ENCODE measurements at regions not wholly inside any gene's neighbourhood (a gene's known extent, or its start where the extent isn't known, plus 50 kb on each side); places are given as distances from the start of the nearest gene placed in this dataset.
"Not testable (repeated sequence)": the region's sequence is repeated elsewhere in the genome, so short reads cannot be mapped to it uniquely, and the experiment has no call there.

- H3K36me3 ChIP-seq (ENCODE audit: control insufficient read depth in 2 of 3, insufficient read depth in 3 of 3, low read length in 3 of 3) = no peaks in the 10 kb centered on the region
- DNase-seq (no peak), ATAC-seq (no peak)
- Mint-ChIP-seq H3K27me3 (peaks cover 0 to 12% (median 5%) of the 10 kb centered on the region in 5 donors), H3K4me3 (peak overlapping the region in 1 of 10 donors; percentile 18), H3K9me3 (peaks cover 0 to 8% (median 0%) of the 10 kb centered on the region in 11 donors), H3K27ac (no peak overlapping the region), H3K4me1 (peaks cover 0 to 5% (median 0%) of the 10 kb centered on the region in 7 donors), H3K36me3 (no peaks in the 10 kb centered on the region)
- no peak overlapping the region for H3K4me3 ChIP-seq (ENCODE audit: low read length)
- CTCF ChIA-PET = no interaction called here
- intact Hi-C loops (cut with micrococcal nuclease) = no loop called here
- H3K9me3 ChIP-seq (ENCODE audit: control insufficient read depth in 2 of 3, low read length in 3 of 3) = no peaks in the 10 kb centered on the region
- POLR2A ChIA-PET = no interaction called here
- H3K27me3 ChIP-seq (ENCODE audit: control insufficient read depth in 2 of 2, insufficient read depth in 2 of 2, low read length in 2 of 2) = no peaks in the 10 kb centered on the region
- H3K27ac ChIP-seq (ENCODE audit: low read depth, low read length) = no peak overlapping the region
- no peaks in the 10 kb centered on the region for H3K4me1 ChIP-seq (ENCODE audit: control insufficient read depth in 2 of 2, insufficient read depth in 2 of 2, low read length in 2 of 2)
Measured at GRCh38 chr6:9025796-9026394, 590.5 kb upstream of the SLC35B3 start.

DNA sequence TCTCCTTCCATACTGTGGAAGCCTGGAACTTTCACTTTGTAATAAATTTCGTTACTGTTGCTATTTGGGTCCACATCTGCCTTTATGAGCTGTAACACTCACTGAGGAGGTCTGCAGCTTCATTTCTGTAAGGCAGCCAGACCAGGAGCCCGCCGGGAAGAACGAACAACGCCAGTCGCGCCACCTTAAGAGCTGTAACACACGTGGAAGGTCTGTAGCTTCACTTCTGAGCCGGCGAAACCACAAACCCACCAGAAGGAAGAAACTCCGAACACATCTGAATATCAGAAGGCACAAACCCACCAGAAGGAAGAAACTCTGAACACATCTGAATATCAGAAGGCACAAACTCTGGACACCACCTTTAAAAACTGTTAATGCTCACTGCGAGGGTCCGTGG, 589.9 kb upstream of the SLC35B3 start:
- no peak for DNase-seq
- ATAC-seq = no peak
- no peaks in the 10 kb centered on the region for H3K36me3 Mint-ChIP-seq
- Histone ChIP-seq H3K27ac (ENCODE audit: low read depth, low read length) (no peak overlapping the region), H3K4me1 (ENCODE audit: control insufficient read depth in 2 of 2, insufficient read depth in 2 of 2, low read length in 2 of 2) (no peaks in the 10 kb centered on the region), H3K36me3 (ENCODE audit: control insufficient read depth in 2 of 3, insufficient read depth in 3 of 3, low read length in 3 of 3) (no peaks in the 10 kb centered on the region), H3K27me3 (ENCODE audit: control insufficient read depth in 2 of 2, insufficient read depth in 2 of 2, low read length in 2 of 2) (no peaks in the 10 kb centered on the region), H3K4me3 (ENCODE audit: low read length) (no peak overlapping the region), H3K9me3 (ENCODE audit: control insufficient read depth in 2 of 3, low read length in 3 of 3) (no peaks in the 10 kb centered on the region)
- ChIA-PET POLR2A (no interaction called here), CTCF (no interaction called here)
- H3K4me3 Mint-ChIP-seq = peak overlapping the region in 7 of 10 donors; percentile 23 to 77 (median 63)
- intact Hi-C loops (cut with micrococcal nuclease) = no loop called here
- peaks cover 0 to 12% (median 5%) of the 10 kb centered on the region in 5 donors for H3K27me3 Mint-ChIP-seq
- H3K27ac Mint-ChIP-seq = no peak overlapping the region
- peaks cover 0 to 5% (median 0%) of the 10 kb centered on the region in 7 donors for H3K4me1 Mint-ChIP-seq
- peaks cover 0 to 8% (median 0%) of the 10 kb centered on the region in 11 donors for H3K9me3 Mint-ChIP-seq

- H3K27ac Mint-ChIP-seq; POLR2A ChIA-PET; CTCF ChIA-PET; H3K9me3 ChIP-seq (ENCODE audit: control insufficient read depth in 2 of 3, low read length in 3 of 3); DNase-seq; H3K4me3 ChIP-seq (ENCODE audit: low read length); H3K36me3 Mint-ChIP-seq; H3K4me1 Mint-ChIP-seq; ATAC-seq; intact Hi-C loops (cut with micrococcal nuclease); H3K4me1 ChIP-seq (ENCODE audit: control insufficient read depth in 2 of 2, insufficient read depth in 2 of 2, low read length in 2 of 2); H3K9me3 Mint-ChIP-seq; H3K4me3 Mint-ChIP-seq; H3K27me3 ChIP-seq (ENCODE audit: control insufficient read depth in 2 of 2, insufficient read depth in 2 of 2, low read length in 2 of 2); H3K27ac ChIP-seq (ENCODE audit: low read depth, low read length); H3K36me3 ChIP-seq (ENCODE audit: control insufficient read depth in 2 of 3, insufficient read depth in 3 of 3, low read length in 3 of 3): not testable (repeated sequence)
- H3K27me3 Mint-ChIP-seq = peaks cover 0 to 12% (median 5%) of the 10 kb centered on the region in 5 donors
Measured at GRCh38 chr6:9024246-9024645, 588.9 kb upstream of the SLC35B3 start.

- no peaks in the 10 kb centered on the region for H3K36me3 ChIP-seq (ENCODE audit: control insufficient read depth in 2 of 3, insufficient read depth in 3 of 3, low read length in 3 of 3)
- H3K4me3 ChIP-seq (ENCODE audit: low read length) = no peak overlapping the region
- Mint-ChIP-seq H3K4me3 (no peak overlapping the region), H3K27me3 (no peaks in the 10 kb centered on the region), H3K36me3 (no peaks in the 10 kb centered on the region), H3K27ac (no peak overlapping the region), H3K9me3 (peaks cover 0 to 4% (median 0%) of the 10 kb centered on the region in 11 donors), H3K4me1 (peaks cover 0 to 1% (median 0%) of the 10 kb centered on the region in 7 donors)
- ATAC-seq (no peak), DNase-seq (no peak)
- H3K27ac ChIP-seq (ENCODE audit: low read depth, low read length) = no peak overlapping the region
- ChIA-PET POLR2A (no interaction called here), CTCF (no interaction called here)
- no peaks in the 10 kb centered on the region for H3K27me3 ChIP-seq (ENCODE audit: control insufficient read depth in 2 of 2, insufficient read depth in 2 of 2, low read length in 2 of 2)
- H3K9me3 ChIP-seq (ENCODE audit: control insufficient read depth in 2 of 3, low read length in 3 of 3) = no peaks in the 10 kb centered on the region
- H3K4me1 ChIP-seq (ENCODE audit: control insufficient read depth in 2 of 2, insufficient read depth in 2 of 2, low read length in 2 of 2) = no peaks in the 10 kb centered on the region
- intact Hi-C loops (cut with micrococcal nuclease) = no loop called here
Measured at GRCh38 chr6:9020001-9020400, 584.7 kb upstream of the SLC35B3 start.

DNA sequence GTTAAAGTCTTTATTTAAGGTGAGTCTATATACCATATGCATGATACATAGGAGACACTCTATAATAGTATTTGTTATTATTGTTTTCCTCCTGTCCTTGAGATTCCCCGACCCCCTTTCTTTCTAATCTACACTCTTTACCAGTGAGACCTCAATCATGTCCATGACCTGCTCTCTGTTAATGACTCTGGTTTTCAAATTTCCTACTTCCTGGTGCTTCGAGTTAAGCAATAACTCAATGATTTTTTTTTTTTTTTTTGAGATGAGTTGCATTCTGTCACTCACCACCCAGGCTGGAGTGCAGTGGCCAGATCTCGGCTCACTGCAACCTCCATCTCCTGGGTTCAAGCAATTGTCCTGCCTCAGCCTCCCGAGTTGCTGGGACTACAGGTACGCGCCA, 574.6 kb upstream of the SLC35B3 start:
- no peak overlapping the region for H3K27ac Mint-ChIP-seq
- no peak for ATAC-seq
- DNase-seq = no peak
- H3K4me1 Mint-ChIP-seq = no peaks in the 10 kb centered on the region
- peaks cover 0 to 8% (median 0%) of the 10 kb centered on the region in 11 donors for H3K9me3 Mint-ChIP-seq
- intact Hi-C loops (cut with micrococcal nuclease) = no loop called here
- POLR2A ChIA-PET = no interaction called here
- H3K27ac ChIP-seq (ENCODE audit: low read depth, low read length) = no peak overlapping the region
- no peaks in the 10 kb centered on the region for H3K4me1 ChIP-seq (ENCODE audit: control insufficient read depth in 2 of 2, insufficient read depth in 2 of 2, low read length in 2 of 2)
- CTCF ChIA-PET = no interaction called here
- peaks cover 0 to 12% (median 6%) of the 10 kb centered on the region in 5 donors for H3K27me3 Mint-ChIP-seq
- no peaks in the 10 kb centered on the region for H3K27me3 ChIP-seq (ENCODE audit: control insufficient read depth in 2 of 2, insufficient read depth in 2 of 2, low read length in 2 of 2)
- no peak overlapping the region for H3K4me3 ChIP-seq (ENCODE audit: low read length)
- peaks cover 0 to 4% (median 0%) of the 10 kb centered on the region in 5 donors for H3K36me3 Mint-ChIP-seq
- H3K36me3 ChIP-seq (ENCODE audit: control insufficient read depth in 2 of 3, insufficient read depth in 3 of 3, low read length in 3 of 3) = no peaks in the 10 kb centered on the region
- H3K4me3 Mint-ChIP-seq = no peak overlapping the region
- H3K9me3 ChIP-seq (ENCODE audit: control insufficient read depth in 2 of 3, low read length in 3 of 3) = no peaks in the 10 kb centered on the region

GRCh38 chr6:9007027-9007426, 571.7 kb upstream of the SLC35B3 start:
- no peak for ATAC-seq
- CTCF ChIA-PET = no interaction called here
- no peak overlapping the region for H3K4me3 ChIP-seq (ENCODE audit: low read length)
- no peak overlapping the region for H3K27ac ChIP-seq (ENCODE audit: low read depth, low read length)
- POLR2A ChIA-PET = no interaction called here
- H3K9me3 ChIP-seq (ENCODE audit: control insufficient read depth in 2 of 3, low read length in 3 of 3) = no peaks in the 10 kb centered on the region
- Mint-ChIP-seq H3K27ac (no peak overlapping the region), H3K9me3 (peaks cover 0 to 7% (median 0%) of the 10 kb centered on the region in 11 donors), H3K4me1 (no peaks in the 10 kb centered on the region), H3K36me3 (peaks cover 0 to 4% (median 0%) of the 10 kb centered on the region in 5 donors), H3K27me3 (peaks cover 0 to 12% (median 3%) of the 10 kb centered on the region in 5 donors), H3K4me3 (no peak overlapping the region)
- intact Hi-C loops (cut with micrococcal nuclease) = no loop called here
- H3K4me1 ChIP-seq (ENCODE audit: control insufficient read depth in 2 of 2, insufficient read depth in 2 of 2, low read length in 2 of 2) = no peaks in the 10 kb centered on the region
- no peak for DNase-seq
- no peaks in the 10 kb centered on the region for H3K27me3 ChIP-seq (ENCODE audit: control insufficient read depth in 2 of 2, insufficient read depth in 2 of 2, low read length in 2 of 2)
- no peaks in the 10 kb centered on the region for H3K36me3 ChIP-seq (ENCODE audit: control insufficient read depth in 2 of 3, insufficient read depth in 3 of 3, low read length in 3 of 3)

DNA sequence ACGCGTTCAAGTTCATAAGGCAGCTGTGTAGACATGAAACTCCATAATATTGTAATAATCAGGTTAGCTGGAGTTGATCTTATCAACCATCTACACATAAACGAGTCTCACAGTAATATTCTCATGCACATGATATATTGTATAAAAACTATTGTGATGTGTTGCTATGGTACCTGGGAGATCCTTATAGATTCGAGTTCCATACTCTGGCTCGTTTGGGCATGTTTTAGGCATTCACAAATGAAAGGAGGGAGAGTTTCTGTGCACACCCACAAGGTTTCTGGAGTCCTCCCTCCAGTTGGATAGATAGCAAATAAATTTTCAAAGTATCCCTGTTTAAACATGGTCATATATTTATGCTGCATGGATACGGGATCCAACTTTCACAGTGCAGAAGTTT, 567.5 kb upstream of the SLC35B3 start:
- H3K9me3 Mint-ChIP-seq = peaks cover 0 to 5% (median 0%) of the 10 kb centered on the region in 11 donors
- CTCF ChIA-PET = no interaction called here

More for the DNA sequence above, 567.5 kb upstream of the SLC35B3 start:
- Histone ChIP-seq H3K4me3 (ENCODE audit: low read length) (no peak overlapping the region), H3K9me3 (ENCODE audit: control insufficient read depth in 2 of 3, low read length in 3 of 3) (no peaks in the 10 kb centered on the region), H3K27ac (ENCODE audit: low read depth, low read length) (no peak overlapping the region), H3K36me3 (ENCODE audit: control insufficient read depth in 2 of 3, insufficient read depth in 3 of 3, low read length in 3 of 3) (no peaks in the 10 kb centered on the region), H3K27me3 (ENCODE audit: control insufficient read depth in 2 of 2, insufficient read depth in 2 of 2, low read length in 2 of 2) (no peaks in the 10 kb centered on the region), H3K4me1 (ENCODE audit: control insufficient read depth in 2 of 2, insufficient read depth in 2 of 2, low read length in 2 of 2) (no peaks in the 10 kb centered on the region)
- H3K4me3 Mint-ChIP-seq = no peak overlapping the region
- ATAC-seq (no peak), DNase-seq (no peak)
- peaks cover 0 to 8% (median 0%) of the 10 kb centered on the region in 5 donors for H3K27me3 Mint-ChIP-seq
- no peaks in the 10 kb centered on the region for H3K36me3 Mint-ChIP-seq
- POLR2A ChIA-PET = no interaction called here
- H3K4me1 Mint-ChIP-seq = no peaks in the 10 kb centered on the region
- intact Hi-C loops (cut with micrococcal nuclease) = no loop called here
- no peak overlapping the region for H3K27ac Mint-ChIP-seq
